ENCODE measurements at regions not wholly inside any gene's neighbourhood (a gene's known extent, or its start where the extent isn't known, plus 50 kb on each side); places are given as distances from the start of the nearest gene placed in this dataset.

DNA sequence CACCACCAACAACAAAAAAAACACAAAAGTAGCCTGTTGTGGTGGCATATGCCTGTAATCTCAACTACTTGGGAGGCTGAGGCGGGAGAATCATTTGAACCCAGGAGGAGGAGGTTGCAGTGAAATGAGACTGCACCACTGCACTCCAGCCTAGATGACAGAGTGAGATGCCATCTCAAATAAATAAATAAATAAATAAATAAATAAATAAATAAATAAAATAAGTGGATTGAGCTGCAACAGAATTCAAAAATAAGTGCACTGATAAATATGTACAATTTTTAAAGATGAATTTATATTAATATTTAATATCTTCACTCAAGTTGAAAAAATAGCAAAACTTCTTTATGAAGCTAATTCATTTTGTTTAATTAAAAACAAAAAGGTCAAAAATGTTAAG lies 259.6 kb downstream of the IRX2 start:
- no peak for TF ChIP-seq TAF7 (optimal IDR thresholded peaks at IDR 0.05; ENCODE audit: borderline replicate concordance, low read depth, low read length)
- no peak for TF ChIP-seq POLR2AphosphoS5 (IDR thresholded peaks at IDR 0.05; ENCODE audit: low read depth, low read length)
- TF ChIP-seq, protein P1, sequence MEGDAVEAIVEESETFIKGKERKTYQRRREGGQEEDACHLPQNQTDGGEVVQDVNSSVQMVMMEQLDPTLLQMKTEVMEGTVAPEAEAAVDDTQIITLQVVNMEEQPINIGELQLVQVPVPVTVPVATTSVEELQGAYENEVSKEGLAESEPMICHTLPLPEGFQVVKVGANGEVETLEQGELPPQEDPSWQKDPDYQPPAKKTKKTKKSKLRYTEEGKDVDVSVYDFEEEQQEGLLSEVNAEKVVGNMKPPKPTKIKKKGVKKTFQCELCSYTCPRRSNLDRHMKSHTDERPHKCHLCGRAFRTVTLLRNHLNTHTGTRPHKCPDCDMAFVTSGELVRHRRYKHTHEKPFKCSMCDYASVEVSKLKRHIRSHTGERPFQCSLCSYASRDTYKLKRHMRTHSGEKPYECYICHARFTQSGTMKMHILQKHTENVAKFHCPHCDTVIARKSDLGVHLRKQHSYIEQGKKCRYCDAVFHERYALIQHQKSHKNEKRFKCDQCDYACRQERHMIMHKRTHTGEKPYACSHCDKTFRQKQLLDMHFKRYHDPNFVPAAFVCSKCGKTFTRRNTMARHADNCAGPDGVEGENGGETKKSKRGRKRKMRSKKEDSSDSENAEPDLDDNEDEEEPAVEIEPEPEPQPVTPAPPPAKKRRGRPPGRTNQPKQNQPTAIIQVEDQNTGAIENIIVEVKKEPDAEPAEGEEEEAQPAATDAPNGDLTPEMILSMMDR (IDR thresholded peaks at IDR 0.05; ENCODE audit: control extremely low read depth in 1 of 3, insufficient read depth in 1 of 3, low read depth in 1 of 3, low read length in 3 of 3) = no peak
- TF ChIP-seq SUZ12 (IDR thresholded peaks at IDR 0.05; ENCODE audit: low read length) = no peak
- TF ChIP-seq POLR2A (IDR thresholded peaks at IDR 0.05; ENCODE audit: control extremely low read depth in 1 of 2, low read depth in 2 of 2, low read length in 2 of 2) = no peak
- TF ChIP-seq RBBP5 (IDR thresholded peaks at IDR 0.05; ENCODE audit: borderline replicate concordance, low read depth, low read length) = no peak
- TF ChIP-seq HDAC2 (IDR thresholded peaks at IDR 0.05; ENCODE audit: borderline replicate concordance in 1 of 2, low read depth in 2 of 2, low read length in 2 of 2) = no peak
- no peak for TF ChIP-seq GTF2F1 (IDR thresholded peaks at IDR 0.05; ENCODE audit: borderline replicate concordance, low read depth, low read length)
- no peak for TF ChIP-seq TBP (IDR thresholded peaks at IDR 0.05; ENCODE audit: low read depth, low read length)
- TF ChIP-seq, protein P2, sequence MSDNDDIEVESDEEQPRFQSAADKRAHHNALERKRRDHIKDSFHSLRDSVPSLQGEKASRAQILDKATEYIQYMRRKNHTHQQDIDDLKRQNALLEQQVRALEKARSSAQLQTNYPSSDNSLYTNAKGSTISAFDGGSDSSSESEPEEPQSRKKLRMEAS (IDR thresholded peaks at IDR 0.05) = no peak
- no peak for TF ChIP-seq JUND (IDR thresholded peaks at IDR 0.05; ENCODE audit: low read length)
- TF ChIP-seq MAFK (IDR thresholded peaks at IDR 0.05; ENCODE audit: low read depth, low read length) = no peak
- TF ChIP-seq EZH2 (IDR thresholded peaks at IDR 0.05; ENCODE audit: low read depth, low read length, severe bottlenecking) = no peak

Data from H1 (cell line).